ENCODE measurements at regions not wholly inside any gene's neighbourhood (a gene's known extent, or its start where the extent isn't known, plus 50 kb on each side); places are given as distances from the start of the nearest gene placed in this dataset.

- TF ChIP-seq ZNF677 (tag by site-specific recombination; IDR thresholded peaks at IDR 0.05) (no peak), ZNF580 (tag by site-specific recombination; IDR thresholded peaks at IDR 0.05) (peak; percentile 90), TSHZ1 (tag by site-specific recombination; IDR thresholded peaks at IDR 0.05; ENCODE audit: borderline replicate concordance) (no peak), ZNF621 (tag by site-specific recombination; IDR thresholded peaks at IDR 0.05) (no peak), YY1 (tag by site-specific recombination; IDR thresholded peaks at IDR 0.05) (peak; percentile 43; the same call in 1 of the 2 replicates), ZFP69B (tag by site-specific recombination; IDR thresholded peaks at IDR 0.05) (no peak), PRDM4 (tag by site-specific recombination; IDR thresholded peaks at IDR 0.05) (peak; percentile 95), RBAK (tag by site-specific recombination; IDR thresholded peaks at IDR 0.05) (no peak), ZNF664 (tag by site-specific recombination; IDR thresholded peaks at IDR 0.05) (no peak; the same call in 1 of the 2 replicates), ZNF626 (tag by site-specific recombination; IDR thresholded peaks at IDR 0.05) (no peak), KLF7 (tag by site-specific recombination; IDR thresholded peaks at IDR 0.05; ENCODE audit: borderline replicate concordance) (peak; percentile 63; the same call in 1 of the 2 replicates), ZNF148 (tag by site-specific recombination; IDR thresholded peaks at IDR 0.05; ENCODE audit: borderline replicate concordance) (no peak), ZNF549 (tag by site-specific recombination; IDR thresholded peaks at IDR 0.05) (no peak), ZNF324 (tag by site-specific recombination; IDR thresholded peaks at IDR 0.05) (no peak), REPIN1 (tag by site-specific recombination; IDR thresholded peaks at IDR 0.05; ENCODE audit: low read depth) (no peak), GLI2 (tag by site-specific recombination; IDR thresholded peaks at IDR 0.05; ENCODE audit: borderline replicate concordance, low read depth) (peak; percentile 83), PRDM6 (tag by site-specific recombination; IDR thresholded peaks at IDR 0.05) (peak; percentile 99), SCRT2 (tag by site-specific recombination; IDR thresholded peaks at IDR 0.05) (peak; percentile 88), KLF10 (tag by site-specific recombination; IDR thresholded peaks at IDR 0.05) (no peak), ZNF76 (tag by site-specific recombination; IDR thresholded peaks at IDR 0.05; ENCODE audit: borderline replicate concordance, low read depth) (no peak), ZBTB1 (tag by site-specific recombination; IDR thresholded peaks at IDR 0.05) (no peak), ZNF366 (tag by site-specific recombination; conservative IDR thresholded peaks at IDR 0.05) (no peak; the same call in 1 of the 2 replicates), ZNF18 (tag by site-specific recombination; IDR thresholded peaks at IDR 0.05) (peak; percentile 82), GFI1B (tag by site-specific recombination; IDR thresholded peaks at IDR 0.05) (peak; percentile 78), ZSCAN30 (tag by site-specific recombination; IDR thresholded peaks at IDR 0.05) (peak; percentile 87), ZNF785 (tag by site-specific recombination; IDR thresholded peaks at IDR 0.05) (no peak), ZNF23 (tag by site-specific recombination; IDR thresholded peaks at IDR 0.05; ENCODE audit: borderline replicate concordance) (no peak)
These were observed 112.0 kb upstream of the MTHFD1L start (continued) for GRCh38 chr6:150753371-150754064.
